ENCODE measurements at regions not wholly inside any gene's neighbourhood (a gene's known extent, or its start where the extent isn't known, plus 50 kb on each side); places are given as distances from the start of the nearest gene placed in this dataset.
A peak's percentile ranks its signal among the peaks of the same experiment; 100 is the strongest.
"Not testable (repeated sequence)": the region's sequence is repeated elsewhere in the genome, so short reads cannot be mapped to it uniquely, and the experiment has no call there.

DNA sequence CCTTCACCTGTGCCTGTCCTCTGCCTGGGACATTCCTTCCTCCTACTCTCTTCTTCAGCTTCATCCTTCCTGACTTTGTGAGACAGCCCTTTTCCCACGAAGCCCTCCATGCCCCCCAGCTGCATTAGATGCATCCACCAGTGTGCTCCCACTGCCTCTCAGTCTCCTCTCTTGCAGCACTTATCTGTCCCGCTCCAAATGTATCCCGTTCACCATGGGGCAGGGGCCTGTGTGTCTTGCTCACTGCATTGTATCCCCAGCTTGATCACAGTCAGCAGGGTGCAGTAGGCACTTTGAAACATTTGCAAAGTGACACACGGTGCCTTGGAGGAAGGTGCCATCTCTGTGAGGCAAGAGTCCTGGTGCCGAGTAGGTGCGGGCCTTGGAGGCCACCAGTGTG, 104.0 kb downstream of the SLC25A47 start:
- TF ChIP-seq EZH2phosphoT487 (IDR thresholded peaks at IDR 0.05; ENCODE audit: low read depth): no peak
- TF ChIP-seq, protein P1, sequence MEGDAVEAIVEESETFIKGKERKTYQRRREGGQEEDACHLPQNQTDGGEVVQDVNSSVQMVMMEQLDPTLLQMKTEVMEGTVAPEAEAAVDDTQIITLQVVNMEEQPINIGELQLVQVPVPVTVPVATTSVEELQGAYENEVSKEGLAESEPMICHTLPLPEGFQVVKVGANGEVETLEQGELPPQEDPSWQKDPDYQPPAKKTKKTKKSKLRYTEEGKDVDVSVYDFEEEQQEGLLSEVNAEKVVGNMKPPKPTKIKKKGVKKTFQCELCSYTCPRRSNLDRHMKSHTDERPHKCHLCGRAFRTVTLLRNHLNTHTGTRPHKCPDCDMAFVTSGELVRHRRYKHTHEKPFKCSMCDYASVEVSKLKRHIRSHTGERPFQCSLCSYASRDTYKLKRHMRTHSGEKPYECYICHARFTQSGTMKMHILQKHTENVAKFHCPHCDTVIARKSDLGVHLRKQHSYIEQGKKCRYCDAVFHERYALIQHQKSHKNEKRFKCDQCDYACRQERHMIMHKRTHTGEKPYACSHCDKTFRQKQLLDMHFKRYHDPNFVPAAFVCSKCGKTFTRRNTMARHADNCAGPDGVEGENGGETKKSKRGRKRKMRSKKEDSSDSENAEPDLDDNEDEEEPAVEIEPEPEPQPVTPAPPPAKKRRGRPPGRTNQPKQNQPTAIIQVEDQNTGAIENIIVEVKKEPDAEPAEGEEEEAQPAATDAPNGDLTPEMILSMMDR (IDR thresholded peaks at IDR 0.05; ENCODE audit: low read depth, low read length): no peak
- H3K36me3 ChIP-seq (replicated peaks; ENCODE audit: low read depth, low read length): no peaks in the 10 kb centered on the region
- H3K4me3 ChIP-seq (ENCODE audit: low read length): no peak overlapping the region
- no peaks in the 10 kb centered on the region for H4K20me1 ChIP-seq (ENCODE audit: insufficient read depth, low read length)
- no peak overlapping the region for H3K9ac ChIP-seq (ENCODE audit: low read length)
- no peaks in the 10 kb centered on the region for H3K79me2 ChIP-seq (ENCODE audit: low read length)
- no peak overlapping the region for H2AFZ ChIP-seq (ENCODE audit: low read depth, low read length)
- no peaks in the 10 kb centered on the region for H3K27me3 ChIP-seq (ENCODE audit: low read depth, low read length)
- no peak overlapping the region for H3K4me2 ChIP-seq (ENCODE audit: low read length)
- H3K4me1 ChIP-seq (ENCODE audit: low read length): peaks cover 20% of the 10 kb centered on the region
- H3K9me3 ChIP-seq (ENCODE audit: insufficient read depth, low read length): no peaks in the 10 kb centered on the region
- no peak overlapping the region for H3K27ac ChIP-seq (ENCODE audit: low read length)

GRCh38 chr14:100428727-100429126, 105.6 kb downstream of the SLC25A47 start:
- TF ChIP-seq, protein P1 (IDR thresholded peaks at IDR 0.05; ENCODE audit: low read depth, low read length): no peak
- no peak for TF ChIP-seq EZH2phosphoT487 (IDR thresholded peaks at IDR 0.05; ENCODE audit: low read depth)
- Histone ChIP-seq H4K20me1 (ENCODE audit: insufficient read depth, low read length) (no peaks in the 10 kb centered on the region), H3K4me1 (ENCODE audit: low read length) (peaks cover 32% of the 10 kb centered on the region), H3K36me3 (replicated peaks; ENCODE audit: low read depth, low read length) (no peaks in the 10 kb centered on the region), H3K27me3 (ENCODE audit: low read depth, low read length) (no peaks in the 10 kb centered on the region), H3K9ac (ENCODE audit: low read length) (peak overlapping the region; percentile 37; the same call in 1 of the 2 replicates), H2AFZ (ENCODE audit: low read depth, low read length) (peak overlapping the region; percentile 9; the same call in 1 of the 2 replicates), H3K27ac (ENCODE audit: low read length) (peak overlapping the region; percentile 20), H3K9me3 (ENCODE audit: insufficient read depth, low read length) (no peaks in the 10 kb centered on the region), H3K4me3 (ENCODE audit: low read length) (peak overlapping the region; percentile 12), H3K4me2 (ENCODE audit: low read length) (peak overlapping the region; percentile 55), H3K79me2 (ENCODE audit: low read length) (no peaks in the 10 kb centered on the region)

DNA sequence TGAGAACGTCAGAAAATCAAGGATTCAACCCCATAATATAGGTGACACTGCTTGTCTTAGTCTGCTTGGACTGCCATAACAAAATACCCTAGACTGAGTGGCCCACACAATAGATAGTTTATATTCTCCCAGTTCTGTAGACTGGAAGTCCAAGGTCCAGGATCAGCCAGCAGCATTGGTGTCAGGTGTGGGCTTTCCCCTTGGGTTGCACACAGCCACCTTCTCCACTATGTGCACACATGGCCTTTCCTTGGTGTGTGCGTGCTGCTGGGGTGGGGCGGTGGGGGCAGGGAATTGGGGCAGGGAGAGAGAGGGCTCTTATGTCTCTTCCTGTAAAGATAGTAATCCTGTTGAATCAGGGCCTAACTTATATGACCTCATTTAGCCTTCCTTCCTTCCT, 106.4 kb downstream of the SLC25A47 start:
- TF ChIP-seq, protein P1 (IDR thresholded peaks at IDR 0.05; ENCODE audit: low read depth, low read length): no peak
- no peak for TF ChIP-seq EZH2phosphoT487 (IDR thresholded peaks at IDR 0.05; ENCODE audit: low read depth)
- no peaks in the 10 kb centered on the region for H4K20me1 ChIP-seq (ENCODE audit: insufficient read depth, low read length)
- no peaks in the 10 kb centered on the region for H3K79me2 ChIP-seq (ENCODE audit: low read length)
- H3K27me3 ChIP-seq (ENCODE audit: low read depth, low read length): no peaks in the 10 kb centered on the region
- H3K4me2 ChIP-seq (ENCODE audit: low read length): peak overlapping the region; percentile 55
- H2AFZ ChIP-seq (ENCODE audit: low read depth, low read length): no peak overlapping the region
- H3K27ac ChIP-seq (ENCODE audit: low read length): no peak overlapping the region
- no peaks in the 10 kb centered on the region for H3K9me3 ChIP-seq (ENCODE audit: insufficient read depth, low read length)
- H3K4me1 ChIP-seq (ENCODE audit: low read length): peaks cover 38% of the 10 kb centered on the region
- H3K36me3 ChIP-seq (replicated peaks; ENCODE audit: low read depth, low read length): no peaks in the 10 kb centered on the region
- no peak overlapping the region for H3K4me3 ChIP-seq (ENCODE audit: low read length)
- no peak overlapping the region for H3K9ac ChIP-seq (ENCODE audit: low read length)

DNA sequence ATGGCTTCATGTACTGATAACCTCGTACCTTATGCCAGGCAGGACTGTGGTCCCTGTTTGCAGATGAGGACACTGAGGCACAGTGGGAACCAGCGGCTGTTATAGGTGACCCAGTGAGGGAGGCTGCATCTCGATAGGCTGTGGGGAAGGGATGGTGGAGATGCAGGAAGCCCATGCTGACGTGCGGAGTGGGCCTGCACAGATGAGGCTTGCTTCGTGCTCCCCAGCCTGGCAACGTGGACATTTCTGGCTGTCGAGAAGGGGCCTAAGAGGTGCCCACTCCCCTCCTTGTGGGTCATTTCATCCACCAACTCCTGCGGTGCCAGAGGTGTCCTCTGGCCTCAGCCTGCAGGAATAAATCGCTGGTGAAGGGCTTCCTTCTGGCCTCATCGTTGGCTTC, 107.4 kb downstream of the SLC25A47 start:
- Histone ChIP-seq H3K27me3 (ENCODE audit: low read depth, low read length) (no peaks in the 10 kb centered on the region), H3K4me2 (ENCODE audit: low read length) (no peak overlapping the region), H3K4me1 (ENCODE audit: low read length) (peaks cover 49% of the 10 kb centered on the region), H3K9ac (ENCODE audit: low read length) (no peak overlapping the region), H3K4me3 (ENCODE audit: low read length) (no peak overlapping the region), H3K36me3 (replicated peaks; ENCODE audit: low read depth, low read length) (no peaks in the 10 kb centered on the region), H2AFZ (ENCODE audit: low read depth, low read length) (no peak overlapping the region), H4K20me1 (ENCODE audit: insufficient read depth, low read length) (no peaks in the 10 kb centered on the region), H3K9me3 (ENCODE audit: insufficient read depth, low read length) (no peaks in the 10 kb centered on the region), H3K27ac (ENCODE audit: low read length) (no peak overlapping the region), H3K79me2 (ENCODE audit: low read length) (no peaks in the 10 kb centered on the region)
- TF ChIP-seq, protein P1 (IDR thresholded peaks at IDR 0.05; ENCODE audit: low read depth, low read length): no peak
- no peak for TF ChIP-seq EZH2phosphoT487 (IDR thresholded peaks at IDR 0.05; ENCODE audit: low read depth)

DNA sequence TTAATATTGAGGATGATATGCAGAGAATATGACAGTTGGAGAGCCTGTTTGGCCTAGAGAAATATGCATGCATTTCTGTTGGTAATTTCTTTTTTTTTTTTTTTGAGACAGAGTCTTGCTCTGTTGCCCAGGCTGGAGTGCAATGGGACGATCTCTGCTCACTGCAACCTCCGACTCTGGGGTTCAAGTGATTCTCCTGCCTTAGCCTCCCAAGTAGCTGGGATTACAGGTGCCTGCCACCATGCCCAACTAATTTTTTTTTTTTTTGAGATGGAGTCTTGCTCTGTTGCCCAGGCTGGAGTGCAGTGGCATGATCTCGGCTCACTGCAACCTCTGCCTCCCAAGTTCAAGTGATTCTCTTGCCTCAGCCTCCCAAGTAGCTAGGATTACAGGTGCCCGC, 108.3 kb downstream of the SLC25A47 start:
- H3K27ac ChIP-seq (ENCODE audit: low read length); H3K9ac ChIP-seq (ENCODE audit: low read length); H3K27me3 ChIP-seq (ENCODE audit: low read depth, low read length); H3K36me3 ChIP-seq (replicated peaks; ENCODE audit: low read depth, low read length); H4K20me1 ChIP-seq (ENCODE audit: insufficient read depth, low read length); H3K4me2 ChIP-seq (ENCODE audit: low read length); H3K4me3 ChIP-seq (ENCODE audit: low read length); H3K79me2 ChIP-seq (ENCODE audit: low read length); H3K9me3 ChIP-seq (ENCODE audit: insufficient read depth, low read length); H2AFZ ChIP-seq (ENCODE audit: low read depth, low read length): not testable (repeated sequence)
- peaks cover 55% of the 10 kb centered on the region for H3K4me1 ChIP-seq (ENCODE audit: low read length)

Measured in OCI-LY3 (cell line).